ENCODE measurements at regions not wholly inside any gene's neighbourhood (a gene's known extent, or its start where the extent isn't known, plus 50 kb on each side); places are given as distances from the start of the nearest gene placed in this dataset.

- TF ChIP-seq, protein P1, sequence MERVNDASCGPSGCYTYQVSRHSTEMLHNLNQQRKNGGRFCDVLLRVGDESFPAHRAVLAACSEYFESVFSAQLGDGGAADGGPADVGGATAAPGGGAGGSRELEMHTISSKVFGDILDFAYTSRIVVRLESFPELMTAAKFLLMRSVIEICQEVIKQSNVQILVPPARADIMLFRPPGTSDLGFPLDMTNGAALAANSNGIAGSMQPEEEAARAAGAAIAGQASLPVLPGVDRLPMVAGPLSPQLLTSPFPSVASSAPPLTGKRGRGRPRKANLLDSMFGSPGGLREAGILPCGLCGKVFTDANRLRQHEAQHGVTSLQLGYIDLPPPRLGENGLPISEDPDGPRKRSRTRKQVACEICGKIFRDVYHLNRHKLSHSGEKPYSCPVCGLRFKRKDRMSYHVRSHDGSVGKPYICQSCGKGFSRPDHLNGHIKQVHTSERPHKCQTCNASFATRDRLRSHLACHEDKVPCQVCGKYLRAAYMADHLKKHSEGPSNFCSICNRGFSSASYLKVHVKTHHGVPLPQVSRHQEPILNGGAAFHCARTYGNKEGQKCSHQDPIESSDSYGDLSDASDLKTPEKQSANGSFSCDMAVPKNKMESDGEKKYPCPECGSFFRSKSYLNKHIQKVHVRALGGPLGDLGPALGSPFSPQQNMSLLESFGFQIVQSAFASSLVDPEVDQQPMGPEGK (CRISPR knock-in tag; IDR thresholded peaks at IDR 0.05; ENCODE audit: borderline replicate concordance), result no peak
- TF ChIP-seq ZFP30 (CRISPR knock-in tag; IDR thresholded peaks at IDR 0.05) (no peak), ARNTL (CRISPR knock-in tag; IDR thresholded peaks at IDR 0.05; ENCODE audit: borderline replicate concordance, low read depth) (no peak), ZNF565 (CRISPR knock-in tag; conservative IDR thresholded peaks at IDR 0.05; ENCODE audit: low read depth) (no peak), TCF4 (CRISPR knock-in tag; IDR thresholded peaks at IDR 0.05; ENCODE audit: borderline replicate concordance) (no peak), PPARA (CRISPR knock-in tag; IDR thresholded peaks at IDR 0.05; ENCODE audit: borderline replicate concordance) (no peak), ZNF8 (CRISPR knock-in tag; IDR thresholded peaks at IDR 0.05) (no peak)
Measured at GRCh38 chr4:112731715-112732114, 94.8 kb downstream of the LARP7 start.
